GM18909 (cell line): ENCODE measurements at regions not wholly inside any gene's neighbourhood (a gene's known extent, or its start where the extent isn't known, plus 50 kb on each side); places are given as distances from the start of the nearest gene placed in this dataset.
"Not testable (repeated sequence)": the region's sequence is repeated elsewhere in the genome, so short reads cannot be mapped to it uniquely, and the experiment has no call there.

ENCODE experiments used
- ATAC-seq: cut with Tn5 transposase; IDR thresholded peaks from one replicate; pipeline ENCODE4 v1.9.1; 2021; ENCODE audit warnings: mild to moderate bottlenecking; ENCODE audit not compliant: unreplicated experiment, poor library complexity

- no peak for ATAC-seq
Observed at GRCh38 chr7:123270570-123270969, 70.8 kb upstream of the SLC13A1 start.

- ATAC-seq, result no peak
Observed at GRCh38 chr7:123265853-123266252, 66.1 kb upstream of the SLC13A1 start.

- not testable (repeated sequence) for ATAC-seq
Observed at GRCh38 chr7:123264820-123265219, 65.1 kb upstream of the SLC13A1 start.

- ATAC-seq, result no peak
Observed at GRCh38 chr7:123260428-123260960, 60.7 kb upstream of the SLC13A1 start.

DNA sequence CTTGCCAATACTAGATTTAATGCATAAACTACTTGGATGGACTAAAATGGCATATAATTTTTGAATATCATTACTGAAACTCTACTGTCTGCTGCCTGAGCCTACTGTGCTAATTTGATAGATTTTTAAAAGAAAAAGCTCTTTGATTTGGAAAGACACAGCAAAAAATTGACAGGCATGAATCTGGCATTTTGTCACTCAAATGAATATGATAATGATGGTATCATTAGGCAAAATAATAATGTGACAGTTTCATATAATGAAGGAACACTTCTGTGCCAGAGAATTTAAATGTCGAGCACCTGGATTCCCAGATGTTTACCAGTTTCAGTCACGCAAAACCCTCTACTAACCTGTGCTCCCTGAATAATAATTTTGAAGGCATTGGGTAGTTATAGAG, 60.0 kb upstream of the SLC13A1 start:
- ATAC-seq, result no peak
